Fibroblast of lung (primary cell): ENCODE measurements at regions not wholly inside any gene's neighbourhood (a gene's known extent, or its start where the extent isn't known, plus 50 kb on each side); places are given as distances from the start of the nearest gene placed in this dataset.

Source experiments
- DNase-seq, 2 donors: peaks; one replicate each; pipeline versions ENCODE4 v3.0.0 to v3.0.0-alpha.2; 2010; ENCODE audit warnings: low read depth in 2 of 2
- H2AFZ ChIP-seq: 2 replicates; pipeline ENCODE4 v1.5.1; 2012; ENCODE audit warnings: low read length, control low read depth, inconsistent platforms
- H3K27ac ChIP-seq: 2 replicates; pipeline ENCODE4 v1.5.1; 2011; ENCODE audit warnings: low read length, control low read depth; ENCODE audit not compliant: insufficient read depth
- H3K27me3 ChIP-seq: 2 replicates; pipeline ENCODE4 v1.5.1; 2011; ENCODE audit warnings: mild to moderate bottlenecking, low read length; ENCODE audit not compliant: control insufficient read depth, insufficient read depth
- H3K36me3 ChIP-seq: 2 replicates; pipeline ENCODE4 v1.5.1; 2011; ENCODE audit warnings: low read length; ENCODE audit not compliant: control insufficient read depth, insufficient read depth
- H3K4me1 ChIP-seq: 2 replicates; pipeline ENCODE4 v1.5.1; 2011; ENCODE audit warnings: low read length; ENCODE audit not compliant: control insufficient read depth, insufficient read depth; ENCODE audit errors: extremely low read depth
- H3K4me2 ChIP-seq: 2 replicates; pipeline ENCODE4 v1.5.1; 2011; ENCODE audit warnings: low read length, control low read depth; ENCODE audit not compliant: insufficient read depth; ENCODE audit errors: extremely low read depth
- H3K4me3 ChIP-seq, 4 experiments: fragments of 200-600 bp in 1 of 4; sonication (generic) in 1 of 4; replicated peaks in 1 of 4; 2 replicates each; pipeline ENCODE4 v1.5.1; 2011 to 2016; ENCODE audit warnings: low read length in 4 of 4, low read depth in 3 of 4, mild to moderate bottlenecking in 3 of 4, control low read depth in 2 of 4, inconsistent platforms in 1 of 4, mixed read lengths in 1 of 4; ENCODE audit not compliant: insufficient read depth in 1 of 4; ENCODE audit errors: control extremely low read depth in 1 of 4
- H3K79me2 ChIP-seq: 2 replicates; pipeline ENCODE4 v1.5.1; 2012; ENCODE audit warnings: mild to moderate bottlenecking, low read length, inconsistent platforms; ENCODE audit not compliant: control insufficient read depth, insufficient read depth
- H3K9ac ChIP-seq: 2 replicates; pipeline ENCODE4 v1.5.1; 2011; ENCODE audit warnings: mild to moderate bottlenecking, low read length, control low read depth; ENCODE audit not compliant: insufficient read depth
- H3K9me3 ChIP-seq: 2 replicates; pipeline ENCODE4 v1.5.1; 2012; ENCODE audit warnings: low read depth, low read length; ENCODE audit not compliant: control insufficient read depth, insufficient read depth
- H4K20me1 ChIP-seq: 2 replicates; pipeline ENCODE4 v1.5.1; 2011; ENCODE audit warnings: low read length; ENCODE audit not compliant: control insufficient read depth, insufficient read depth; ENCODE audit errors: extremely low read depth
- CTCF ChIP-seq, 2 donors: IDR thresholded peaks in 1 of 2; conservative IDR thresholded peaks in 1 of 2; 1 replicate in 1 of 2; 2 replicates in 1 of 2; pipeline ENCODE4 v1.5.1; 2011 to 2012; ENCODE audit warnings: low read length in 2 of 2, control low read depth in 1 of 2, inconsistent platforms in 1 of 2, low read depth in 1 of 2, mild to moderate bottlenecking in 1 of 2
- EZH2 ChIP-seq: IDR thresholded peaks from 2 replicates; pipeline ENCODE4 v1.5.1; 2012; ENCODE audit warnings: low read length, control low read depth, mild to moderate bottlenecking; ENCODE audit errors: missing control alignments

- H3K27me3 ChIP-seq: no peaks in the 10 kb centered on the region
- H2AFZ ChIP-seq: no peak overlapping the region
- no peaks in the 10 kb centered on the region for H3K9me3 ChIP-seq
- H4K20me1 ChIP-seq: no peaks in the 10 kb centered on the region
- DNase-seq: no peak
- no peak overlapping the region for H3K27ac ChIP-seq
- no peak overlapping the region for H3K9ac ChIP-seq
- no peaks in the 10 kb centered on the region for H3K36me3 ChIP-seq
- TF ChIP-seq CTCF (conservative IDR thresholded peaks at IDR 0.05 in 1 of 2, IDR thresholded peaks at IDR 0.05 in 1 of 2; ENCODE audit: low read depth in 1 of 2, low read length in 2 of 2): no peak
- TF ChIP-seq EZH2: no peak
- no peaks in the 10 kb centered on the region for H3K4me1 ChIP-seq
- H3K79me2 ChIP-seq: no peaks in the 10 kb centered on the region
- H3K4me2 ChIP-seq: no peak overlapping the region
- no peak overlapping the region for H3K4me3 ChIP-seq
Observed at GRCh38 chr6:166724576-166724975, 97.5 kb upstream of the RPS6KA2 start.

- Histone ChIP-seq H3K27ac (no peak overlapping the region), H3K4me1 (no peaks in the 10 kb centered on the region), H4K20me1 (no peaks in the 10 kb centered on the region), H2AFZ (no peak overlapping the region), H3K4me3 (no peak overlapping the region), H3K9me3 (no peaks in the 10 kb centered on the region), H3K4me2 (no peak overlapping the region), H3K36me3 (no peaks in the 10 kb centered on the region), H3K27me3 (no peaks in the 10 kb centered on the region), H3K79me2 (no peaks in the 10 kb centered on the region), H3K9ac (no peak overlapping the region)
- TF ChIP-seq CTCF (conservative IDR thresholded peaks at IDR 0.05 in 1 of 2, IDR thresholded peaks at IDR 0.05 in 1 of 2; ENCODE audit: low read depth in 1 of 2, low read length in 2 of 2): no peak
- no peak for DNase-seq
Observed at GRCh38 chr6:166722785-166723184, 95.7 kb upstream of the RPS6KA2 start.

GRCh38 chr6:166721576-166721975 is 94.5 kb upstream of the RPS6KA2 start:
- Histone ChIP-seq H3K4me3 (no peak overlapping the region), H3K36me3 (no peaks in the 10 kb centered on the region), H3K4me1 (no peaks in the 10 kb centered on the region), H3K9me3 (no peaks in the 10 kb centered on the region), H3K79me2 (no peaks in the 10 kb centered on the region), H2AFZ (no peak overlapping the region), H3K27me3 (no peaks in the 10 kb centered on the region), H3K9ac (no peak overlapping the region), H4K20me1 (no peaks in the 10 kb centered on the region), H3K4me2 (no peak overlapping the region), H3K27ac (no peak overlapping the region)
- DNase-seq: no peak
- TF ChIP-seq EZH2 (no peak), CTCF (conservative IDR thresholded peaks at IDR 0.05 in 1 of 2, IDR thresholded peaks at IDR 0.05 in 1 of 2; ENCODE audit: low read depth in 1 of 2, low read length in 2 of 2) (no peak)
